Hepatocyte (in vitro differentiated cells): ENCODE measurements at regions not wholly inside any gene's neighbourhood (a gene's known extent, or its start where the extent isn't known, plus 50 kb on each side); places are given as distances from the start of the nearest gene placed in this dataset.

Experiments
- EZH2 ChIP-seq: fragments of 200-600 bp; sonication (generic); IDR thresholded peaks from 2 replicates; pipeline ENCODE4 v1.6.1; 2016; ENCODE audit warnings: antibody characterized with exemption, mild to moderate bottlenecking, borderline replicate concordance
- EZH2phosphoT487 ChIP-seq: fragments of 200-600 bp; sonication (generic); IDR thresholded peaks from one replicate; pipeline ENCODE4 v1.6.1; 2018; ENCODE audit warnings: antibody characterized with exemption, mild to moderate bottlenecking, low read depth, moderate library complexity; ENCODE audit not compliant: unreplicated experiment, severe bottlenecking
- TF ChIP-seq, protein P1 (sequence below): fragments of 200-600 bp; sonication (generic); IDR thresholded peaks from 2 replicates; pipeline ENCODE4 v1.5.1; 2016; ENCODE audit warnings: antibody characterized with exemption, mild to moderate bottlenecking; ENCODE audit not compliant: poor library complexity

DNA sequence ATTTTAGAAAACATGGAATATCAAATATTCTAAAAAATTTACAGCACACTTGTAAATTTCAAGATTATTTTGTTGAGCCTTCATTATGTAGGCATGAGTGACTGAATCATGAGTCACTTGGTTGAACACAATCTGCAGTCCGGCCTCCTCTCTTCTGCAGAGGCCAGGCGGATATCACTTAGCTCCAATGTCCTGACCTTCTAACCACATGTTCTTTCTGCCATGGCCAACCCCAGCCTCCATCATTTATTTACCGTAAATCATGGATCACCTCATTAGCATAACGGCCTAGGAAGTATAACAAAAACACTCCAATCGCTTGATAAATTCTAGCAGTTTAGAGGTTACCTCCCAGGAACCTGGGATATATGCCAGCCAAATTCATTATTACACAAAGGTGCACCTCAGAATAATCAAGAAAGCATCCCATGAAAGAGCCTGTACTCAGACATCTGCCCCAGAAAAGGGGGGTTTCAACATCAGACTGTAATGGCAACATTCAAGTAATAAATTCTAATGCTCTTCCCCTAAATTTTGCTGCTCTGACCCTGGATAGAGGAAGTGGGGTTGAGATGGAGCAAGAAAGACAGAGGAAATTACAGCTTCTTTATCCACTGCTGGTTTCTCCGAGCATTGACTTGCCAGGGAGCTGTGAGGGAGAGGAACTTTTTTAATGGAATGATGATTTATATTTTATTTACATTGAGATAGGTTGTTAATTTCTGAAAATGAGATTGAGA, 2153.6 kb upstream of the AGA start:
- TF ChIP-seq, protein P1, sequence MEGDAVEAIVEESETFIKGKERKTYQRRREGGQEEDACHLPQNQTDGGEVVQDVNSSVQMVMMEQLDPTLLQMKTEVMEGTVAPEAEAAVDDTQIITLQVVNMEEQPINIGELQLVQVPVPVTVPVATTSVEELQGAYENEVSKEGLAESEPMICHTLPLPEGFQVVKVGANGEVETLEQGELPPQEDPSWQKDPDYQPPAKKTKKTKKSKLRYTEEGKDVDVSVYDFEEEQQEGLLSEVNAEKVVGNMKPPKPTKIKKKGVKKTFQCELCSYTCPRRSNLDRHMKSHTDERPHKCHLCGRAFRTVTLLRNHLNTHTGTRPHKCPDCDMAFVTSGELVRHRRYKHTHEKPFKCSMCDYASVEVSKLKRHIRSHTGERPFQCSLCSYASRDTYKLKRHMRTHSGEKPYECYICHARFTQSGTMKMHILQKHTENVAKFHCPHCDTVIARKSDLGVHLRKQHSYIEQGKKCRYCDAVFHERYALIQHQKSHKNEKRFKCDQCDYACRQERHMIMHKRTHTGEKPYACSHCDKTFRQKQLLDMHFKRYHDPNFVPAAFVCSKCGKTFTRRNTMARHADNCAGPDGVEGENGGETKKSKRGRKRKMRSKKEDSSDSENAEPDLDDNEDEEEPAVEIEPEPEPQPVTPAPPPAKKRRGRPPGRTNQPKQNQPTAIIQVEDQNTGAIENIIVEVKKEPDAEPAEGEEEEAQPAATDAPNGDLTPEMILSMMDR = no peak
- TF ChIP-seq EZH2 (no peak), EZH2phosphoT487 (no peak)
